Epidermal melanocyte (primary cell): ENCODE measurements at regions not wholly inside any gene's neighbourhood (a gene's known extent, or its start where the extent isn't known, plus 50 kb on each side); places are given as distances from the start of the nearest gene placed in this dataset.
"Not testable (repeated sequence)": the region's sequence is repeated elsewhere in the genome, so short reads cannot be mapped to it uniquely, and the experiment has no call there.

Source experiments
- DNase-seq: peaks from one replicate; pipeline ENCODE4 v3.0.0; 2011; ENCODE audit warnings: low spot score; ENCODE audit not compliant: insufficient read length

DNA sequence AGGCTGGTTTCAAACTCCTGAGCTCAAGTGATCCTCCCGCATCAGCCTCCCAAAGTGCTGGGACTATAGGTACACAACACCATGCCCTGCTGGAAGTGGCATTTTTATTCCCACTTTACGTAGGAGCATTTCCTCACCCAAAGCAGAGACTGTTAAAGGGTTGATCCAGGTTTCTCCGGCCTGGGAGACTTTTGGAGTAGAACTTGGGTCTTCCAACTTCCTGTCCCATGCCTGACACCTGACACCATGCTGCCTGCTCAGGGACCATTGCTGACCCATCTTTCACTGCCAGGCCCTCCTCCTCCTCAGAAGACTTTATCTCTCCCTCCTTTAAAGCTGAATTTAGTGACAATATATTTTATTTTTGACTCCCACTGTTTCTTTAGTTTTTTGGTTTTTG lies 302.0 kb upstream of the LYZL1 start:
- no peak for DNase-seq

DNA sequence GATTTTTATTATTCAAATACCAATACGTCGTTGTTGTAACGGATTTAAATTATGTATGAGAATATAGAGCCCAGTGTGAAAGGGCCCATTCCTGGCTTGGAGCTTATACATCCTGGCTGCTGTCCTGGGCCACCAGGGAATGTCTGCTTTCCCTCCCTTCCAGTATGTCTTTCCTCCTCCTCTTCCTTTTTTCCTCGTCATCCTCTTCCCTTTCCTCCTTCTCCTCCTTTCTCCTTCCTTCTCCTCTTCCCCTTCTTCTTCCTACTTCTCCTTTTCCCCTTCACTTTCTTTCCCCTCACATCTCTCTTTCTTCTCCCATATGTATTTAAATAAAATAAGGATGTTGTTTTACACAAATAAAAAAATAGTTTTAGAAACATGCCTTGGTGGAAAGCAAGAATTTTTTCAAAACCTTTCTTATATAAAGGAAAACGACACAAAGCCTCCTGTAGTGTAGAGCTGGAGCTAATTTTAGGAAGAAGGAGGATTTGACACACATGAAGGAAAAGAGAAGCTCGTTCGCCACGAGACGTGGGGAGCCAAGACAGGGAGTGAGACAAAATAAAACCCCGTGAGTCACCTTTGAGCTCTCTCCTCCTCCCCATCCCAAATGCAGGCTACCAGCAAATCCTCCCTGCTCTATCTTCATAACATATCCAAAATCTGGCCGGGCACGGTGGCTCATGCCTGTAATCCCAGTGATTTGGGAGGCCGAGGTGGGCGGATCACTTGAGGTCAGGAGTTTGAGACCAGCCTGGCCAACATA lies 301.1 kb upstream of the LYZL1 start:
- no peak for DNase-seq

DNA sequence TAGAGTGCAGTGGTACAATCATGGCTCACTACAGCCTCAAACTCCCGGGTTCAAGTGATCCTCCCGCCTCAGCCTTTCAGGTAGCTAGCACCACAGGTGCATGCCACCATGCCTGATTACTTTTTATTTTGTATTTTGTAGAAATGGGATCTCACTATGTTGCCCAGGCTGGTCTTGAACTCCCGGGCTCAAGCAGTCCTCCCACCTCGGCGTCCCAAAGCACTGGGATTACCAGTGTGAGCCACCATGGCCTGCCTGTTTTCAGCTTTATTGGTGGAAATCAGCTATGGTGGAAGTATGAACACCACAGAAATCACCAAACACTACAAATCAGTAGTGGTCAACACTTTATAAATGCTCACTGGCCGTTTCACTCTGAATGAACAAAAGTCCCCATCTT lies 299.9 kb upstream of the LYZL1 start:
- no peak for DNase-seq

DNA sequence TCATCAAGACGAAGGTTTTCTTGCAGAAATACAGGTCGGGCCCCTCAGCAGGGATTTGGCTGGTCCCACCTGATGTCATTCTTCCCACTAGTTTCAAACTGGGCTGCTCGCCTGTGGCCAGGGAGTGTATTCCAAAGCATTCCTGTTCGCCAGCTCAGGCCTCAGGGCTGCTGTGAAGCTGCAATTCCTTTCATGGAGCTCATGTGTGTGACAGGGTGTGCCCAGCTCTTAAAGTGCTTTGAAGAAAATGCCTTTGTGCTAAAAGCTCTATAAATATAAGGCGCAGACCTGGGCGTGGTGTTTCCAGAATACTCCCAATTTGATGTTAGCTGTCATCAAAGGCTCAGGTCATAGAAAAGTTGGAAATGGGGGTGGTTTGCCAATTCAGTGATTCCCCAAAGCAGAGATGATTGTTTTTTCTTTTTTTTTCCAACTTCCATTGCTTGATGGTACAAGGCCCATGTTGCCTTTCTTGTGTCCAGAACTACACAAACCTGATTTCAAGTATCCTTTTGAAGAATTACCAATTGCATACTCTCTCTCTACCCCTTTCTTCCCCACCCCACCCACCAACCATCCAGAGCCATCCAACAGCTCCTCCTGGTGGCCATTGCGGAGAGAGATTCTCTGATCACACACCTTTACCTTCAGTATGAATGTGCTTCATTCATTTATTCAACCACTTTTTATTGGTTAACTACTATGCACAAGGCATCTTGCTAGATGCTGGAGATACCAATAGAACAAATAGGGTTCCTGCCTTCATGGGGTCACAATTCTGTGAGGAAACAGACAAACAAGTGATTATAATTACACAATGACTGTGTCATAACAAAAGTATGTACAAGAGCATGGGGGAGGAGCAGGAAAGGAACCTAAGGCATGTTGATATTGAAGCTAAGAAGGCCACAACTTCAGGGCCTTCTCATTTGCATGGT lies 297.3 kb upstream of the LYZL1 start:
- DNase-seq = no peak

DNA sequence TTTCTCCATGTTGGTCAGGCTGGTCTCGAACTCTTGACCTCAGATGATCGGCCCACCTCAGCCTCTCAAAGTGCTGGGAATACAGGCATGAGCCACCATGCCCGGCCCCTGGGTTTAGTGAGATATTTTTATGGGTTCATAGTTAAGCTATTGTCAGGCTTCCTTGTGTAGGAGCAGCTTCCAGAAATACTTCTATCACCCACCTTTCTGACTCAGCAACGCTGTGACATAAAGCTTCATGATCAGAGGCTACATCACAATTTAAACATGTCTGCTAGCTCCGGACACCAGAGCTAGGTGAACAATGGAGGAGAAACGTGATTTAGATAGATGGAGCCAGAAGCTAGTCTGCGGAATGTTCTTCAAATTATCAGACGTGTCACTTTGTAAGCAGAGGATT lies 295.8 kb upstream of the LYZL1 start:
- DNase-seq = no peak

DNA sequence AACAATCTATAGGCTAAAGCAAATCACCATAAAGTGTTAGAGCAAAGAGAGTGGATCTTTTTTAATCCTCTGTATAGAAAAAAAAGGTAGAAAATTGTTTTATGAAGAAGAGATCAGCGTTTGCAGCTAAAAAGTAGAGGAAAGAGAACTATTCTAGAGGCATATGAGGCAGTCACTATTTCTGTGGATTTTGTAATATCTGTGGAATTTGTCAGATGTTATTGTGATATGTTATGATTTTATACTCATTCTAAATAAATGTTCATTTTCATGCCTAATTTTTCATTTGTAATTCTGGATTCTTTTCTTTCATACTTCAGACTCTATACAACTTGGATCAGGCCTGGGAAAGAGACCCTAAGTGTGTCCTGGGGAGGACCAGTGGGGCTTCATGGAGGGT lies 295.0 kb upstream of the LYZL1 start:
- no peak for DNase-seq

DNA sequence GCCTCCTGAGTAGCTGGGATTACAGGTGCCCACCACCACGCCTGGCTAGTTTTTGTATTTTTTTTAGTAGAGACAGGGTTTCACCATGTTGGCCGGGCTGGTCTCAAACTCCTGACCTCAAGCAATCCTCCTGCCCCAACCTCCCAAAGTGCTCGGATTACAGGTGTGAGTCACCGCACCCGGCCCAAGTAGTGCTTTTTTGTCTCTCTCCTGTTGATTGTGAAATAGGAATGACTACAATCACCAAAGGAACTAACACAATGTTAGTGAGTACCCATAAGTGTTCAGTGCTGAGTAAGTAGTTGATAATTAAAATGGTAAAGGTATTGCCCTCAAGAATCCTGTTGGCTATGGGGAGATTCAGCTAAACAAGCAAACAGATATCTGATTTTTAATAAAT lies 294.1 kb upstream of the LYZL1 start:
- not testable (repeated sequence) for DNase-seq

DNA sequence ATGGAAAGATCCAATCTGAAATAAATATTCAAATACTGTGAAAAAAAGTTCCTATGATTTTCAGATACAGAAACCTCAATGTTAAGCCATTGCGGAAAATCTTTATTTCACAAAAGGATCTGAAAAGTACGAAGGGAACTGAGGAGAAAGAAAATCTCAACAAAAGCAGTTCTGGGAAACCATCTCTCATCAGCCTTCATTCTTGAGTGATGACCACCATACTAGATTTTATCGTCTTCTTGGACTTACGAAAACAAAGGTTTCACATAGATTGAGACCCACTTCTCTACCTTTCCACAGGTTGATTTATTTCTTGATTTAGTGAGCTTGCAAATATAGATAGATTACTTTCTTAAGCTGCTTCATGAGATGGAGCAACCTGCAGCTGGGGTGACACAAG lies 293.4 kb upstream of the LYZL1 start:
- no peak for DNase-seq

DNA sequence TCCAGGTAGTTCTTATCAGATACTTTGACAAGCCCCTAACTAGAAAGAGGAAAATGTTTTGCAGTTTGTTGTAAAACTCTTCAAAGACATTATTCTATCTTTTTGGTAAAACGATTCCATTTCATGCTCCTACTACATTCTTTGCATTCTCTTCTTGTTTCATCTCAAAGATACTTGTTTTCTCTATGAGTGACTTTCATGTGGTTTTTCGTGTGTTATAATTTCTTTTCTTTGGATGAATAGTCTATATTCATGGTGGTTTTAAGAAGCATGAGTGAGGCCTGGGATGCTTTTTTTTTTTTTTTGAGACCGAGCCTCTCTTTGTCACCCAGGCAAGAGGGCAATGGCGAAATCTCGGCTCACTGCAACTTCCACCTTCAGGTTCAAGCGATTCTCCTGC lies 292.5 kb upstream of the LYZL1 start:
- no peak for DNase-seq

DNA sequence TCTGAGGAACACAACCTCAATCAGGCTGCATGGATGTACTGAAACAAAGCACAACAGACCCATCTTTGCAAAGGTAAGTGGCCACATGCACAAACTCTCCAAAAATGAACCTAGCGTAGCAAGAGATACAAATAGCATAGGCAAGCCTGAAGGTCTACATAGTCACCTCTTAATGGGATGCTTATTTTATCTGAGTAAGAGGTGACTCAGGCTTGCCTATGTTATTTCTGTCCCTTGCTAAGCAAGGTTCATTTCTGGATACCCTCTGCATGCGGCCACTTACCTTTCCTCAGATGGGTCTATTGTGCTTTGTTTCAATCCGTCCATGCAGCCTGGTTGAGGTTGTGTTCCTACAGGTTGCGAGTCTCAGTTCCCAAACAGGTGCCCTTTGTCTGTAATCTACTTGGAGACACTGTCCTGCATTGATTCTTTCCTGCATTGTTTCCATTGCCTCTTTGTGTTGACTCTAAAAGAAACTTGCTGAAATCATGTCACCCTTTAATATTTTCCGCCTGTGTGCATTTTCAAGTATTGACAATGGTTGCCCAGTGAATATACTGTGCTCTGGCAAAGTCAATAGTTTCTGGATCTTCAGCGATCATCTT lies 291.8 kb upstream of the LYZL1 start:
- no peak for DNase-seq

DNA sequence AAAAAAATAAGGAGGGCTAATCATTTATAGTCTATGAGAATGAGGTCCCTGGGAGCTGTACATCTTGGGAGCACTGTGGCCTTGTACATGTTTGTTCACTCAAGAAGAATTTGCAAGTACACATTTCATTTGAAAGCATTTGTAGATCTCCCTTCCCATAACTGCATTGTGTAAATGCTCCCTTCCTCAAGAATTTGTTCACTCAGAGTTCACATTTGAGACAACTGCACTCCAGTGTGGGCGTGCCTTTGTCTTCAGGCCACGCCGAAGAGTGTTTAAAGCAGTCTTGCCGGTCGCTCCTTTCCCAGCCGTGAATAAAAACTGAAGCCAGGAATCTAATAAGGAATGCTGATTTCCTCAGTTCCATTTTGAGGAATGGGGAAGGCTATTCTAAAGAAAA lies 291.1 kb upstream of the LYZL1 start:
- DNase-seq = no peak

DNA sequence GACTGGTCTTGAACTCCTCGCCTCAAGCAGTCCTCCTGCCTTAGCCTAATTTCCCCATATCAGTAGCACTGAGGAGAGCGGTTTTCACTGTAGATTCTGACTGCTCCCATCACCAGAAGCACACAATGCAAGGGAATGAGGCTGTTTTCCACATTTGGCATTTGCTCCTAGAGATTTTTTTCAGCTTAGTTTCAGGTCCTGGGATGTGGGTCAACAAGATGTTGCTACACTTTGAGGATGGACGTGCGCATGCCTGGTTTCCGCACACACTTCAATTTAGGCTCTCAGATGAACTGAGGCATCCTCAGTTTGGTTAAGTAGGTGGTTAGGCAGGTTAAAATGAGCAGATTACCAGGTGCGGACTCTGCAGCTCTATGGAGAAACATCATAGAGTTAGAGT lies 287.1 kb upstream of the LYZL1 start:
- DNase-seq = no peak

DNA sequence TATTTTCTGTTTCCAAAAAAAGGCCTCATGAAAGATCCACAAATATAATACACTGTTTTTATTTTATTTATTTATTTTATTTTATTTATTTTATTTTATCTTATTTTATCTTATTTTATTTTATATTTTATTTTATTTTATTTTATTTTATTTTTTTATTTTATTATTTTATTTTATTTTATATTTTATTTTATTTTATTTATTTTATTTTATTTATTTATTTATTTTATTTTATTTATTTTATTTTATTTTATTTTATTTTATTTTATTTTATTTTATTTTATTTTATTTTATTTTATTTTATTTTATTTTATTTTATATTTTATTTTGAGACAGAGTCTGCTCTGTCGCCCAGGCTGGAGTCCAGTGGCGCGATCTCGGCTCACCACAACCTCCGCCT lies 285.9 kb upstream of the LYZL1 start:
- not testable (repeated sequence) for DNase-seq

DNA sequence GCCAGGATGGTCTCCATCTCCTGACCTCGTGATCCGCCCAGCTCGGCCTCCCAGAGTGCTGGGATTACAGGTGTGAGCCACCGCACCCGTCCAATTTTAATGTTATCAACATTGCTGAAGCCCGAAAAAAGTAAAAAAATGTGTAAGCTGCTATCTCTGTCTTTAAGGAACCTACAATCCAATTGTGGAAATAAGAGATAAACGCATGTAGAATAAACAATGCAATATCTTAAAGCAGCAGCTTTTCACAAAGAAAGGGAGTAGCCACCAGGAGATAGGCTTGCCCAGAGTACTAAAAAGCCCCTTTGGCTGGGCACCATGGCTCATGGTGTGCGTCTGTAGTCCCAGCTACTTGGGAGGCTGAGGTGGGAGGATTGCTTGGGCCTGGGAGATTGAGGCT lies 282.9 kb upstream of the LYZL1 start:
- no peak for DNase-seq

DNA sequence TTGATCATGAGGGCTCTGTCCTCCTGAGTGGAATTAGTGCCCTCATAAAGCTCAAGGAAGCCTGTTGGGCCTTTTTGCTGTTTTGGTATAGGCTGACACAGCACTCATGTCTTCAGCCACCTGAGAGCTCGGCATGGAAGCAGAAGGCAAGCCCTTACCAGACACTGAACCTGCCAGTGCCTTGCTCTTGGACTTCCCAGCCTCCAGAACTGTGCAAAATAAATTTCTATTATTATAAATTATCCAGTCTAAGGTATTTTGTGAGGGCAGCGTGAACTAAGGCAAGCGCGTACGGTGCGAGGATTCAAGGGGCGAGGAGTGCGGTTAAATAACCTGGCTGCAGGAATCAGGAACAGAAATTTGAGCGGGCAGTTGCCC lies 281.5 kb upstream of the LYZL1 start:
- DNase-seq = no peak

DNA sequence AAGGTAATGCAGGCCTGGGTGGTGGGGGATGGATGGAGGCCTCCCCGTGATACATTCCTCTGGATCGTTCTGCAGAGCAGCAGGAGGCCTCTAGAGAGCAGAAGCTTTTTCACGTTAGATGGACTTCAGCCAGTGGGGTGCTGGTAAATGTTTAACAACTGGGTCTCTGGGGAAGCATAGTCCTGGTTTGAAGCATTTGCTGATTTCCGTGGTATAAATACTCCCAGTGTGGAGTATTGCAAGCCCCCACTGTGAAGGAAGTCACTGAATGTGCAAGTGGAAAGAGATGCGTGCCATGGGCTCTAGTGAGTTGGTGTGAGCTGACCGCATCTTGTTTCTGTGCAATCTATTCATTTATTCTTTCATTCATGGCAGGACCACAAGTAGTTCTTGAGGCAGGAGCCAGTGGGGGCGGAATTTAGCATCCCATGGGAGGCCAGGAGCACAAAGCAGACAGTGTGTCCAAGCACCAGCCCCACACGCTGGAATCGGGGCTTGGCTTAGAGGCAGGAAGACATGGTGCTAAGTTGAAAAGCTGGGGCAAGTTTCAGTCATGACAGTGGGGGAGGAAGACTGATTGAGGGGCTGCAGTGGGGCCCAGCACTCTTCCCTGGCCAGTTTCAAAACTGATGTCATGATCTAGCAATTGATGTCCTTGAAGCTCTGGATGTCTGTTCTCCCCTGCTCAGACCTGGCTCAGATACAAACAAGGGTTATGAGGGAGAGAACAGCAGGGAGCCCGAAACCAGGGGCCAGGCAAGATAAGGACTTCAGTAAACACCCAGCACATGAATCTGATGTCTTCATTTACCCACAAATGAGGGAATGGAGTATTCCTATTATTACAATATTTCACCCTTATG lies 280.9 kb upstream of the LYZL1 start:
- no peak for DNase-seq

DNA sequence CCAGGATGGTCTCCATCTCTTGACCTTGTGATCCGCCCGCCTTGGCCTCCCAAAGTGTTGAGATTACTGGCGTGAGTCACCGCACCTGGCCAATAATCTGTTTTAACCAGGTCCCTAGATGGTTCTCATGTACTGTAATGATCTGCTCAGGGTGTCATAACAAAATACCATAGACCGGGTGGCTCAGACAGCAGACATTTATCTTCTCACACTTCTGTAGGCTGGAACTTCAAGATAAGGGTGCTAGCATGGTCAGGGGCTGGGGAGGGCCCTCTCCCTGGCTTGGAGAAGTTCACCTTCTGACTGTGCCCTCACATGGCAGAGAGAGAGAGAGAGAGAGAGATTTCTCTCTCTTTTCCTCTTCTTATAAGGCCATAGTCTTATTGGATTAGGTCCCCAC lies 279.4 kb upstream of the LYZL1 start:
- DNase-seq = no peak

DNA sequence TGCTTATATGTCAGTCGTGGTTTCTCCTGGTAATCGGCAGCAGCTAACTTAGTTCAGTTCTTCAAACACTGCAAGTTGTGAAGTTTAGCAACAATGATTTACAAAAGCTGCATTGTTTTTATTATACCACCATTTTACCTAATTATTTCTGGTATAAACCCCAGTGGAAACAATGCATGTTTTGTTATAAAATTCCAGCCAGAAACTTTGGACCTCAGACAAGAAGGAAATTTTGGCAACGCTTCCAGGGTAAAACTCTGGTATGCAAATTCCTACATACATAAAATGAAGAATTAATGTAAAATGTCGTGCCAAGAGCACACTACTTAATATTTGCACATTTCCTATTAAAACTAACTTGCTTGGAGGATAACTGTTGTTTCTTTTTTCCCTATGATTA lies 277.4 kb upstream of the LYZL1 start:
- DNase-seq = no peak

DNA sequence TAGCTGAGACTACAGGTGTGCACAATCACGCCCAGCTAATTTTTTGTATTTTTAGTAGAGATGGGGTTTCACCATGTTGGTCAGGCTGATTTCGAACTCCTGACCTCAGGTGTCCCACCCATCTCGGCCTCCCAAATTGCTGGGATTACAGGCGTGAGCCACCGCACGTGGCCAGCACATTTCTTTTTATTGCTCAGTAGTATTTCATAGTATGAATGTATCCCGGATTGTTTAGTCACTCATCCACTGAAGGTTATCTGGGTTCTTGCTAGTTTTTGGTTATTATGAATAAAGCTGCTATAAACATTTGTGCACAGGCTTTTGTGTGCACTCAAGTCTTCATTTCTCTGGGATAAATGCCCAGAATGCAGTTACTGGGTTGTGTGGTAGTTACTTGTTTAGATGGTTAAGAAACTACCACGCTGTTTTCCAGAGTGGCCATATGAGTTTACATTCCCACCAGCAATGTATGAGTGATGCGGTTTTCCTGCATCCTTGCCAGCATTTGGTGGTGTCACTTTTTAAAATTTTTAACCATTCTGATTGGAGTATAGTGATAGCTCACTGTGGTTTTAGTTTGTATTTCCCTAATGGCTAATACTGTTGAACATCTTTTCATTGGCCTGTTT lies 275.8 kb upstream of the LYZL1 start:
- DNase-seq = no peak

DNA sequence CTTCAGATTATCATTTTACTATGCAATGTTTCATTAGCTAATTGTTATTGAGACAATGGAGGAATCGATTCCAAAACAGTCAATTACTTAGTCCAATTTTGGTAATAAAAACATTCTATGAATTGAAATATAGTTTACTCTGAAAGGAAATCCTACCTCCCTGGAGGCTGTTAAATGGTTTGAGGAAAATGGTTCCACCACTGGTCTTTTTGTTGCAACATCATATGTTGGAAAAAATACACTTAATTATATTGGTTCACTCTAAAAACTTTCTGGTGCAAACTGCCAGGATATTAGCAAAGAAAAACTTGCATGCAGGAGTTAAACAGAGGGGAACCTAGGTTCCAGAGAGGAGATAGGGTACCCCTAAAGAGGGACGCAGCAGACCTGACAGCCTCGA lies 267.3 kb upstream of the LYZL1 start:
- DNase-seq = no peak

DNA sequence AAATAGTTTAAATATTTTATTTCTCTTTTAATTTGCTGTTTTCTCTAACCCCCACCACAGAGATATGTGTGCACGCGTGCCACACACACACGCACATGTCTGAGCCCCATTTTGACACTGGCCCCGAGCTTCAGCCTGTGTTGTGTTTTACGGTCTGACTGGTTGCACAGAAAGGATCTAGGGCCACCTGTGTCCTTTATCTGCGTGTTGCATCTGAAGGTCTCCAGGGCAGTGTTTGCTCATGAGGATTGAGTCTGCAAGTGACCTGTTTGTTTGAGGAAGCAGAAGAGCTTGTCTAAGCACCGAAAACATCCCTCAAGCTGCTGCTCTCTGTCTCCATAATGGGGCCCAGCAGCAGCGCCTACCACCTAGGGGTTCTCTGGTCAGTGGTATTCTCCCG lies 266.4 kb upstream of the LYZL1 start:
- no peak for DNase-seq
